ENCODE measurements at regions not wholly inside any gene's neighbourhood (a gene's known extent, or its start where the extent isn't known, plus 50 kb on each side); places are given as distances from the start of the nearest gene placed in this dataset.

- Histone ChIP-seq H3K4me3 (ENCODE audit: low read depth, low read length) (no peak overlapping the region), H3K27me3 (ENCODE audit: insufficient read depth, low read depth, severe bottlenecking) (peaks cover 13% of the 10 kb centered on the region), H3K36me3 (no peaks in the 10 kb centered on the region), H3K9me3 (ENCODE audit: severe bottlenecking) (no peaks in the 10 kb centered on the region), H3K27ac (no peak overlapping the region)
- TF ChIP-seq, protein P1, sequence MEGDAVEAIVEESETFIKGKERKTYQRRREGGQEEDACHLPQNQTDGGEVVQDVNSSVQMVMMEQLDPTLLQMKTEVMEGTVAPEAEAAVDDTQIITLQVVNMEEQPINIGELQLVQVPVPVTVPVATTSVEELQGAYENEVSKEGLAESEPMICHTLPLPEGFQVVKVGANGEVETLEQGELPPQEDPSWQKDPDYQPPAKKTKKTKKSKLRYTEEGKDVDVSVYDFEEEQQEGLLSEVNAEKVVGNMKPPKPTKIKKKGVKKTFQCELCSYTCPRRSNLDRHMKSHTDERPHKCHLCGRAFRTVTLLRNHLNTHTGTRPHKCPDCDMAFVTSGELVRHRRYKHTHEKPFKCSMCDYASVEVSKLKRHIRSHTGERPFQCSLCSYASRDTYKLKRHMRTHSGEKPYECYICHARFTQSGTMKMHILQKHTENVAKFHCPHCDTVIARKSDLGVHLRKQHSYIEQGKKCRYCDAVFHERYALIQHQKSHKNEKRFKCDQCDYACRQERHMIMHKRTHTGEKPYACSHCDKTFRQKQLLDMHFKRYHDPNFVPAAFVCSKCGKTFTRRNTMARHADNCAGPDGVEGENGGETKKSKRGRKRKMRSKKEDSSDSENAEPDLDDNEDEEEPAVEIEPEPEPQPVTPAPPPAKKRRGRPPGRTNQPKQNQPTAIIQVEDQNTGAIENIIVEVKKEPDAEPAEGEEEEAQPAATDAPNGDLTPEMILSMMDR (IDR thresholded peaks at IDR 0.05; ENCODE audit: low read depth, low read length), result no peak
- no peak for DNase-seq
Observed at GRCh38 chr6:40244699-40245098, 310.4 kb upstream of the MOCS1 start.

- Histone ChIP-seq H3K9me3 (ENCODE audit: severe bottlenecking) (peaks cover 5% of the 10 kb centered on the region), H3K4me3 (ENCODE audit: low read depth, low read length) (no peak overlapping the region), H3K27ac (no peak overlapping the region), H3K27me3 (ENCODE audit: insufficient read depth, low read depth, severe bottlenecking) (peaks cover 42% of the 10 kb centered on the region), H3K36me3 (no peaks in the 10 kb centered on the region)
- TF ChIP-seq, protein P1 (IDR thresholded peaks at IDR 0.05; ENCODE audit: low read depth, low read length), result no peak
- DNase-seq, result no peak
Observed at GRCh38 chr6:40232698-40233097, 298.4 kb upstream of the MOCS1 start.

- no peaks in the 10 kb centered on the region for H3K36me3 ChIP-seq
- no peak for DNase-seq
Observed at GRCh38 chr6:40227735-40228134, 293.5 kb upstream of the MOCS1 start.

DNA sequence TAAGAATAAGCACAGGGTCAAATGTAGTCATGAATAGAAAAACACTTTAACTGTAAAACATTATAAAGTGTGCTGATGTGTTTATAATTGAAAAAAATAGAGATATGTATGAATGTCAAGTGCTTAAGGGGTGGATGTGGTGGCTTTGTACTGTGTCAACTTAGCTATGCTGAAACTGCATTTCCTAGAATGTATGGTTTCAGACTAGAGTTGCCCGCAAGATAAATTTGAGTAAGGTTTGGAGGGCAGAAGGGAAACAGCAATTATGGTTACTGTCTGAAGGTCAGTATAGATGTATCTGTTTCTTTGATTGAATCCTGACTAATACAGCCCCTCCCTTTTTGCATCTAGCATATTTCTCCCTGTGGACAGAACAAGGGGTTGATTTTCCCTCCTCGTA, 288.1 kb upstream of the MOCS1 start:
- Histone ChIP-seq H3K36me3 (no peaks in the 10 kb centered on the region), H3K4me3 (ENCODE audit: low read depth, low read length) (no peak overlapping the region), H3K27me3 (ENCODE audit: insufficient read depth, low read depth, severe bottlenecking) (peaks cover 39% of the 10 kb centered on the region), H3K27ac (no peak overlapping the region), H3K9me3 (ENCODE audit: severe bottlenecking) (no peaks in the 10 kb centered on the region)
- DNase-seq, result no peak
- TF ChIP-seq, protein P1 (IDR thresholded peaks at IDR 0.05; ENCODE audit: low read depth, low read length), result no peak

More at GRCh38 chr6:40227735-40228134, 293.5 kb upstream of the MOCS1 start:
- H3K27me3 ChIP-seq (ENCODE audit: insufficient read depth, low read depth, severe bottlenecking), result peaks cover 52% of the 10 kb centered on the region
- H3K9me3 ChIP-seq (ENCODE audit: severe bottlenecking), result no peaks in the 10 kb centered on the region
- H3K4me3 ChIP-seq (ENCODE audit: low read depth, low read length), result no peak overlapping the region
- TF ChIP-seq, protein P1 (IDR thresholded peaks at IDR 0.05; ENCODE audit: low read depth, low read length), result no peak
- H3K27ac ChIP-seq, result no peak overlapping the region

DNA sequence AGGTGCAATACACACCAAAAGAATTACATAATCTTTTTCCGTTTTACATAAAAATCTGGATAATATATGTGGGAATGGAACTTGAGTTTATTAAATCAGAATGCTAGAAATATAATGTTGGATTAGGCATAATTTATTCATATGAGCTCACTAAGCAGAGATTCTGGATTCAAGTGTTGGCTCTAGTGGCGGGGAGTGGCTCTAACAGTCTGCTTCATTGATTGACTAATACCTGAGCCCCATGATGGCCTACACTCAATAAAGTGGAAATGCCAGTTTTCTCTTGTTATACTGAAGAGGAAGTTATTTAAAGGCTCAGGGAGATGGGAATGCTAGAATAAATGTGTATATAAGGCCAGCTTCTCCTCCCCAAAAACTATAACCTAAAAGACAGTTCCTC, 285.5 kb upstream of the MOCS1 start:
- Histone ChIP-seq H3K4me3 (ENCODE audit: low read depth, low read length) (no peak overlapping the region), H3K9me3 (ENCODE audit: severe bottlenecking) (no peaks in the 10 kb centered on the region), H3K27ac (no peak overlapping the region), H3K27me3 (ENCODE audit: insufficient read depth, low read depth, severe bottlenecking) (peaks cover 25% of the 10 kb centered on the region), H3K36me3 (no peaks in the 10 kb centered on the region)
- DNase-seq, result no peak
- TF ChIP-seq, protein P1 (IDR thresholded peaks at IDR 0.05; ENCODE audit: low read depth, low read length), result no peak

- Histone ChIP-seq H3K27ac (no peak overlapping the region), H3K27me3 (ENCODE audit: insufficient read depth, low read depth, severe bottlenecking) (peaks cover 13% of the 10 kb centered on the region), H3K36me3 (no peaks in the 10 kb centered on the region), H3K4me3 (ENCODE audit: low read depth, low read length) (no peak overlapping the region), H3K9me3 (ENCODE audit: severe bottlenecking) (no peaks in the 10 kb centered on the region)
- TF ChIP-seq, protein P1 (IDR thresholded peaks at IDR 0.05; ENCODE audit: low read depth, low read length), result no peak
- DNase-seq, result no peak
Observed at GRCh38 chr6:40210628-40211056, 276.4 kb upstream of the MOCS1 start.
